Neural crest cell (in vitro differentiated cells): ENCODE measurements at regions not wholly inside any gene's neighbourhood (a gene's known extent, or its start where the extent isn't known, plus 50 kb on each side); places are given as distances from the start of the nearest gene placed in this dataset.
"Not testable (repeated sequence)": the region's sequence is repeated elsewhere in the genome, so short reads cannot be mapped to it uniquely, and the experiment has no call there.

Experiments used
- DNase-seq: peaks from one replicate; pipeline ENCODE4 v3.0.0; 2021; ENCODE audit warnings: low read depth, mixed read lengths, low spot score
- H3K27ac Mint-ChIP-seq: one replicate; pipeline ENCODE4 v1.8.0; 2021; ENCODE audit warnings: mild to moderate bottlenecking, mixed read lengths; ENCODE audit not compliant: unreplicated experiment
- H3K27me3 Mint-ChIP-seq: 2 replicates; pipeline ENCODE4 v1.8.0; 2021; ENCODE audit warnings: low read depth, mild to moderate bottlenecking, mixed read lengths
- H3K36me3 Mint-ChIP-seq: 2 replicates; pipeline ENCODE4 v1.8.0; 2021; ENCODE audit warnings: low read depth, mild to moderate bottlenecking, mixed read lengths
- H3K4me1 Mint-ChIP-seq: 2 replicates; pipeline ENCODE4 v1.8.0; 2021; ENCODE audit warnings: mixed read lengths
- H3K4me3 Mint-ChIP-seq: one replicate; pipeline ENCODE4 v1.8.0; 2021; ENCODE audit warnings: mild to moderate bottlenecking, mixed read lengths
- H3K9me3 Mint-ChIP-seq: 2 replicates; pipeline ENCODE4 v1.8.0; 2021; ENCODE audit warnings: mixed read lengths
- TF ChIP-seq, protein P1 (sequence below): fragments of 200-600 bp; sonication (generic); conservative IDR thresholded peaks from 2 replicates; pipeline ENCODE4 v1.5.0; 2021; ENCODE audit warnings: antibody characterized with exemption, mild to moderate bottlenecking

DNA sequence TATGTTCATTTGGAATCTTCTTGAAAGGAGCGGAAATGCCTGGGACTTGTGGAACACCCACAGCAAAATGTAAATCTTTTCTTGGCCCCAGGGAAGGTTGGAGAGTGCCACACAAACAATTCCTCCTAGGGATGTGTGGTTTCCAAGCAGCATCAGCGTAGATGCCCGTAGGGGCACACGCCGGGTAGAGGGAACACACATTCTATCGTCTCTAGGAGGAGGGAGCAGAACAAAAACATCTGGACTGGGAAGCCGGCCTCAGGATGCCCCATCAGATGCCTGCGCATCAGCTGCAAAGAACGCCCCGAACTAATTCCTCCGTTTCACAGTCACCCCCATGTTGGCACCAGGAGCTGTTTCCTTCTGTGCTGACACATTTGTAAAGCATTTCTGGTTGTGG is 357.9 kb upstream of the ZFHX3 start:
- H3K27ac Mint-ChIP-seq: no peak overlapping the region
- H3K9me3 Mint-ChIP-seq: peaks cover 3% of the 10 kb centered on the region
- no peaks in the 10 kb centered on the region for H3K36me3 Mint-ChIP-seq
- H3K4me1 Mint-ChIP-seq: peaks cover 40% of the 10 kb centered on the region
- H3K27me3 Mint-ChIP-seq: no peaks in the 10 kb centered on the region
- H3K4me3 Mint-ChIP-seq: no peak overlapping the region
- TF ChIP-seq, protein P1, sequence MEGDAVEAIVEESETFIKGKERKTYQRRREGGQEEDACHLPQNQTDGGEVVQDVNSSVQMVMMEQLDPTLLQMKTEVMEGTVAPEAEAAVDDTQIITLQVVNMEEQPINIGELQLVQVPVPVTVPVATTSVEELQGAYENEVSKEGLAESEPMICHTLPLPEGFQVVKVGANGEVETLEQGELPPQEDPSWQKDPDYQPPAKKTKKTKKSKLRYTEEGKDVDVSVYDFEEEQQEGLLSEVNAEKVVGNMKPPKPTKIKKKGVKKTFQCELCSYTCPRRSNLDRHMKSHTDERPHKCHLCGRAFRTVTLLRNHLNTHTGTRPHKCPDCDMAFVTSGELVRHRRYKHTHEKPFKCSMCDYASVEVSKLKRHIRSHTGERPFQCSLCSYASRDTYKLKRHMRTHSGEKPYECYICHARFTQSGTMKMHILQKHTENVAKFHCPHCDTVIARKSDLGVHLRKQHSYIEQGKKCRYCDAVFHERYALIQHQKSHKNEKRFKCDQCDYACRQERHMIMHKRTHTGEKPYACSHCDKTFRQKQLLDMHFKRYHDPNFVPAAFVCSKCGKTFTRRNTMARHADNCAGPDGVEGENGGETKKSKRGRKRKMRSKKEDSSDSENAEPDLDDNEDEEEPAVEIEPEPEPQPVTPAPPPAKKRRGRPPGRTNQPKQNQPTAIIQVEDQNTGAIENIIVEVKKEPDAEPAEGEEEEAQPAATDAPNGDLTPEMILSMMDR: no peak
- no peak for DNase-seq

DNA sequence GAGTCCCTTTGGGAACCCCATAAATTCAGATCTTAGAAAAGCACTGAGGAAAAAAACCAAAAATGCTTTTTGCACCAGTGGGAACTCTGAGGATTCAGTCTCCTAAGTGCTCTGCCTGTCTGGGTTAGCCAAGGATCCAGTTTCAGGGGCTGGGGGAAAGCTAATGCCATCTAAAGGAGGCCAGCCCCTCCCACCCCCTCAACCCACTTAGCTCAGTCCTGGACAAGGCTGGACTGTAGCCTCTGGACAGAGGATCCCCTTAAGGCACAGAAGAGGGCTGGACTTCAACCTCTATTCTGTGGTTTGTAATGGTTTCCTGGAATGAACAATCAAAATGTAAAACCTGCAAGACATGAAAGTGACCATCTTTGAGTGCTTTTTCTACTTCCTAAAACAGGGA is 356.1 kb upstream of the ZFHX3 start:
- Mint-ChIP-seq H3K4me1 (peaks cover 56% of the 10 kb centered on the region), H3K36me3 (no peaks in the 10 kb centered on the region), H3K27me3 (no peaks in the 10 kb centered on the region), H3K27ac (peak overlapping the region; percentile 95), H3K9me3 (no peaks in the 10 kb centered on the region), H3K4me3 (no peak overlapping the region)
- TF ChIP-seq, protein P1: no peak
- no peak for DNase-seq

DNA sequence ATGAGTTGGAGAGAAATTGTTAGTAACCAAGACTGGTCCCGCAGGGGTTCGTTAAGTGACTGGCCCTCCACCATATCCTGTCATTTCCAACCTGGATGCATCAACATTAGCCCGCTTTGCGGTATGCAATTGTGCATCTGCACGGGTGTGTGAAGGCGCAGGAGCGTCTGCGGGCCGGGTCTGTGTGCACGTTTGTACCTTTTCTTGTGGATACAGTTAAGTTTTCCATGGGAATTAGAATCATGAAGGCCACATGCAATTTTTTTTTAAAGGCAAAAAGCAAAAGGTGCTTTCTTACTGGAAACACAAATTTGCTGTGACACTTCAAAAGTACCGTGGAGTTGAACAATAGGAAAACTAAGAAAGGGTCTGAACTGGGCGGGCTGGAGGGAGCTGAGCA is 355.4 kb upstream of the ZFHX3 start:
- Mint-ChIP-seq H3K36me3 (no peaks in the 10 kb centered on the region), H3K9me3 (no peaks in the 10 kb centered on the region), H3K27me3 (no peaks in the 10 kb centered on the region), H3K4me3 (no peak overlapping the region), H3K4me1 (peaks cover 56% of the 10 kb centered on the region), H3K27ac (peak overlapping the region; percentile 95)
- TF ChIP-seq, protein P1: no peak
- no peak for DNase-seq

DNA sequence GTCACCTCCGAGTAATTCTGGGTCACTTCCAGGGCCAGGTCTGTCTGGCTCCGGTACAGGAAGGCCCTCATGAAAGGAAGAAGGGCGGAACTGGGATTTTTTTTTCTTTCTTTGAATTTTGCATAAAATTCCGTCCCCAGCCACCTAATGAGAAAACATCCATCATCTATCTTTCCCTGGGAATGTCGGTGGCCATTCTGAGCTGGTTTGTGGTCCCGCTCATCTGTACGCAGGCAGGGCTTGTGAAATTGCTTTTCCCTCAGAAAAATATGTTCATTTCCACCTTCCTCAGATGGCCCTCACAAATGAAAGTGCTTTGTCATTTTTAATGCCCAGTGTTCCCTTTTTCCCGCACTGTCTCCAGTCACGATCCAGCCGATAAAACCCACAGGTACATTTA is 353.0 kb upstream of the ZFHX3 start:
- no peaks in the 10 kb centered on the region for H3K27me3 Mint-ChIP-seq
- DNase-seq: no peak
- TF ChIP-seq, protein P1: no peak
- no peak overlapping the region for H3K4me3 Mint-ChIP-seq
- no peaks in the 10 kb centered on the region for H3K9me3 Mint-ChIP-seq
- H3K36me3 Mint-ChIP-seq: no peaks in the 10 kb centered on the region
- H3K27ac Mint-ChIP-seq: peak overlapping the region; percentile 54
- peaks cover 56% of the 10 kb centered on the region for H3K4me1 Mint-ChIP-seq

DNA sequence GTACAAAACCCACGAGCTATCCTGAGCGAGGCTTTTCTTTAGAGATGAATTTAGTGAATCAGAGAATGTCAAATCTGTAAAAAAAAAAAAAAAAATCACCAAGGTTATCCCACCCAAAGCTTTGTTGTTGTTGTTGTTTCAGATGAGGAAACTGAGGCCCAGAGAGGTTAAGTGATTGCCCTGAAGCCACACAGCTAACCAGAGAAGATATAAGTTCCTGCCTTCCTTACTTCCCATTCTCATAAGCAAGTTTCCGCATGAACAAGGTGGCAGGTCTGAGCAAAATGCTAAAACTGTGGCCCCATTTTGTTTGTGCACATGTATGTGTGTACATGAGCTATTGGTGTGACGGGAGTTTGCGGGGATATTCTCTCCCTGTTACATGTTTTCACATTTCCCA is 352.1 kb upstream of the ZFHX3 start:
- H3K4me3 Mint-ChIP-seq: no peak overlapping the region
- peak overlapping the region; percentile 90 for H3K27ac Mint-ChIP-seq
- no peaks in the 10 kb centered on the region for H3K9me3 Mint-ChIP-seq
- TF ChIP-seq, protein P1: no peak
- DNase-seq: no peak
- no peaks in the 10 kb centered on the region for H3K36me3 Mint-ChIP-seq
- no peaks in the 10 kb centered on the region for H3K27me3 Mint-ChIP-seq
- peaks cover 56% of the 10 kb centered on the region for H3K4me1 Mint-ChIP-seq

DNA sequence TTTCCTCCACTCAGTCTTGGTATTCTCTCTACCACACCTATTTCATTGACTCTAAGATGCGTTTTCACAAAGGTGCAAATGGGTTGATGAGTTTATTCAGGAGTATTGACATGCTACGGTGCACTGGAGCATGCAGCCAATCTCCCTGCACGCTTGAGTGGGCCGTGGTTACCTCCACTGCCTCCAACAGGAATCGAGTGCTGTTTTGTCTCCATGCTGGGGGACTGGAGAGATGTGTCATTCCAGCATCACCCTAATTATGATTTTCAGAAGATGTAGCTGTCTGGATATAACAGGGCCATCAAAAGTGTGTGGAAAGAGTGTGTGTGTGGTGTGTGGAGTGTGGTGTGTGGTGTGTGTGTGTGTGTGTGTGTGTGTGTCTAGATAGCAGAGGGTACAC is 351.6 kb upstream of the ZFHX3 start:
- no peak overlapping the region for H3K27ac Mint-ChIP-seq
- no peaks in the 10 kb centered on the region for H3K27me3 Mint-ChIP-seq
- H3K4me1 Mint-ChIP-seq: peaks cover 52% of the 10 kb centered on the region
- no peaks in the 10 kb centered on the region for H3K36me3 Mint-ChIP-seq
- TF ChIP-seq, protein P1: no peak
- no peak overlapping the region for H3K4me3 Mint-ChIP-seq
- no peaks in the 10 kb centered on the region for H3K9me3 Mint-ChIP-seq
- no peak for DNase-seq

DNA sequence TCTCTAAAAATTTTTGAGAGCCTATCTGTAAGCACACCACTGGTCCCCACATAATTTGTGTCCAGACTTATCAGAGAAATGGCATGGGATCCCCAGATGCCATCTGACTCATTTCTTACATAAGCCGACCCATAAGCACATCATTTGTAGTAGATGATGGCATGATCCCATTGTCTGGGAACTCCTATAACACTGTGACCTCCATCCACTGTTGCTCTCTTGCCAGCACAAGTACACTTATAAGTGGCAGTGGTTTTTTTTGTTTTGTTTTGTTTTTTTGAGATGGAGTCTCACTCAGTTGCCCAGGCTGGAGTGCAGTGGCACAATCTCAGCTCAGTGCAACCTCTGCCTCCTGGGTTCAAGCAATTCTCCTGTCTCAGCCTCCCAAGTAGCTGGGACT is 350.7 kb upstream of the ZFHX3 start:
- H3K9me3 Mint-ChIP-seq, H3K4me3 Mint-ChIP-seq, H3K27ac Mint-ChIP-seq, DNase-seq, H3K36me3 Mint-ChIP-seq, H3K27me3 Mint-ChIP-seq: not testable (repeated sequence)
- H3K4me1 Mint-ChIP-seq: peaks cover 43% of the 10 kb centered on the region
